GM23338 (cell line): ENCODE measurements at regions not wholly inside any gene's neighbourhood (a gene's known extent, or its start where the extent isn't known, plus 50 kb on each side); places are given as distances from the start of the nearest gene placed in this dataset.
A peak's percentile ranks its signal among the peaks of the same experiment; 100 is the strongest.

Experiments
- ATAC-seq: fragments of 200-7000 bp; cut with Tn5 transposase; 3 replicates; pipeline ENCODE4 v1.9.1; 2020
- DNase-seq: peaks from one replicate; pipeline ENCODE4 v3.0.0-alpha.2; 2015; ENCODE audit warnings: low spot score
- H2AFZ ChIP-seq: fragments of 200-600 bp; sonication (generic); 2 replicates; pipeline ENCODE4 v1.8.0; 2016; ENCODE audit warnings: antibody characterized with exemption, mild to moderate bottlenecking, moderate library complexity
- H3F3A ChIP-seq: fragments of 200-600 bp; sonication (generic); replicated peaks from 2 replicates; pipeline ENCODE4 v1.8.0; 2017; ENCODE audit warnings: antibody characterized with exemption, mixed run types, low read depth
- H3K27ac ChIP-seq: fragments of 200-600 bp; sonication (generic); 2 replicates; pipeline ENCODE4 v1.6.1; 2016; ENCODE audit warnings: low read depth
- H3K27me3 ChIP-seq: fragments of 200-600 bp; sonication (generic); 2 replicates; pipeline ENCODE4 v1.8.0; 2016; ENCODE audit warnings: mild to moderate bottlenecking, mixed run types, moderate library complexity; ENCODE audit not compliant: insufficient read depth
- H3K36me3 ChIP-seq: fragments of 200-600 bp; sonication (generic); 2 replicates; pipeline ENCODE4 v1.8.0; 2016; ENCODE audit warnings: mild to moderate bottlenecking; ENCODE audit not compliant: insufficient read depth
- H3K4me1 ChIP-seq: fragments of 200-600 bp; sonication (generic); 2 replicates; pipeline ENCODE4 v1.8.0; 2016; ENCODE audit warnings: mild to moderate bottlenecking, moderate library complexity; ENCODE audit not compliant: insufficient read depth
- H3K4me2 ChIP-seq: fragments of 200-600 bp; sonication (generic); 2 replicates; pipeline ENCODE4 v1.7.1; 2017; ENCODE audit warnings: mixed run types
- H3K4me3 ChIP-seq: fragments of 200-600 bp; sonication (generic); 2 replicates; pipeline ENCODE4 v1.6.1; 2016; ENCODE audit warnings: mixed run types
- H3K79me2 ChIP-seq: fragments of 200-600 bp; sonication (generic); replicated peaks from 2 replicates; pipeline ENCODE4 v1.8.0; 2017; ENCODE audit warnings: mild to moderate bottlenecking; ENCODE audit not compliant: insufficient read depth
- H3K9me2 ChIP-seq: fragments of 200-600 bp; sonication (generic); 2 replicates; pipeline ENCODE4 v1.8.0; 2017; ENCODE audit not compliant: insufficient read depth
- H4K20me1 ChIP-seq: fragments of 200-600 bp; sonication (generic); replicated peaks from 2 replicates; pipeline ENCODE4 v1.8.0; 2017; ENCODE audit warnings: mild to moderate bottlenecking; ENCODE audit not compliant: insufficient read depth
- H3K27ac Mint-ChIP-seq: 2 replicates; pipeline ENCODE4 v1.8.0; 2020; ENCODE audit warnings: inconsistent platforms, mild to moderate bottlenecking, moderate library complexity, mixed read lengths
- H3K27me3 Mint-ChIP-seq: 3 replicates; pipeline ENCODE4 v1.8.0; 2022; ENCODE audit warnings: low read depth, mild to moderate bottlenecking, moderate library complexity, mixed read lengths, inconsistent platforms; ENCODE audit not compliant: insufficient read depth, poor library complexity
- H3K36me3 Mint-ChIP-seq: 3 replicates; pipeline ENCODE4 v1.8.0; 2021; ENCODE audit warnings: low read depth, mild to moderate bottlenecking, inconsistent platforms, moderate library complexity, mixed read lengths
- H3K4me1 Mint-ChIP-seq: 3 replicates; pipeline ENCODE4 v1.8.0; 2020; ENCODE audit warnings: mild to moderate bottlenecking, inconsistent platforms, mixed read lengths
- H3K4me3 Mint-ChIP-seq: 3 replicates; pipeline ENCODE4 v1.8.0; 2021; ENCODE audit warnings: moderate library complexity, mild to moderate bottlenecking, inconsistent platforms, mixed read lengths
- H3K9me3 Mint-ChIP-seq: 3 replicates; pipeline ENCODE4 v1.8.0; 2020; ENCODE audit warnings: moderate library complexity, mild to moderate bottlenecking, inconsistent platforms, mixed read lengths
- CREB1 ChIP-seq: fragments of 250-450 bp; sonication (Bioruptor Pico); IDR thresholded peaks from 2 replicates; pipeline ENCODE4 v1.5.0; 2020; ENCODE audit warnings: low read depth, mild to moderate bottlenecking, moderate library complexity
- CTCF ChIP-seq, 2 experiments: fragments of 200-600 bp in 1 of 2; sonication (generic) in 1 of 2; conservative IDR thresholded peaks; 2 replicates each; pipeline versions ENCODE4 v1.5.1 to v1.6.1; 2016 to 2017; ENCODE audit warnings: antibody characterized with exemption in 2 of 2, low read depth in 2 of 2, mild to moderate bottlenecking in 2 of 2, moderate library complexity in 1 of 2
- ETS1 ChIP-seq: IDR thresholded peaks from 2 replicates; pipeline ENCODE4 v1.6.1; 2016; ENCODE audit warnings: antibody characterized with exemption
- EZH2 ChIP-seq: fragments of 200-600 bp; sonication (generic); IDR thresholded peaks from one replicate; pipeline ENCODE4 v1.8.0; 2017; ENCODE audit warnings: antibody characterized with exemption, mild to moderate bottlenecking, low read depth; ENCODE audit not compliant: unreplicated experiment
- JUNB ChIP-seq: IDR thresholded peaks from one replicate; pipeline ENCODE4 v1.6.1; 2016; ENCODE audit warnings: antibody characterized with exemption; ENCODE audit not compliant: unreplicated experiment
- REST ChIP-seq: IDR thresholded peaks from one replicate; pipeline ENCODE4 v1.6.1; 2018; ENCODE audit warnings: antibody characterized with exemption; ENCODE audit not compliant: unreplicated experiment
- ZNF331 ChIP-seq: fragments of 250-450 bp; sonication (Bioruptor Pico); IDR thresholded peaks from 2 replicates; pipeline ENCODE4 v1.5.0; 2020; ENCODE audit warnings: low read depth, mild to moderate bottlenecking, moderate library complexity

GRCh38 chr20:2231701-2232100 lies 64.1 kb upstream of the TGM3 start:
- TF ChIP-seq CTCF (conservative IDR thresholded peaks at IDR 0.05; ENCODE audit: low read depth in 2 of 2), result no peak
- no peaks in the 10 kb centered on the region for H3K27me3 ChIP-seq
- no peak overlapping the region for H3K27ac ChIP-seq
- H3K9me2 ChIP-seq, result no peaks in the 10 kb centered on the region
- no peak for DNase-seq
- H3K4me3 ChIP-seq, result no peak overlapping the region
- no peak for ATAC-seq
- H3F3A ChIP-seq, result no peaks in the 10 kb centered on the region
- peaks cover 17% of the 10 kb centered on the region for H3K4me1 ChIP-seq
- no peak overlapping the region for H3K4me3 Mint-ChIP-seq
- H2AFZ ChIP-seq, result no peak overlapping the region
- no peaks in the 10 kb centered on the region for H3K79me2 ChIP-seq
- H3K4me1 Mint-ChIP-seq, result peaks cover 19% of the 10 kb centered on the region; the same call in 2 of the 3 replicates
- H4K20me1 ChIP-seq, result no peaks in the 10 kb centered on the region
- no peaks in the 10 kb centered on the region for H3K36me3 ChIP-seq
- H3K9me3 Mint-ChIP-seq, result no peaks in the 10 kb centered on the region; the same call in 2 of the 3 replicates
- H3K36me3 Mint-ChIP-seq, result no peaks in the 10 kb centered on the region
- H3K4me2 ChIP-seq, result no peak overlapping the region
- peaks cover 2% of the 10 kb centered on the region for H3K27me3 Mint-ChIP-seq
- H3K27ac Mint-ChIP-seq, result no peak overlapping the region

- H3K4me1 ChIP-seq, result peaks cover 20% of the 10 kb centered on the region
- H3K36me3 Mint-ChIP-seq, result no peaks in the 10 kb centered on the region
- ATAC-seq (peak; percentile 90), DNase-seq (peak; percentile 77)
- no peak overlapping the region for H2AFZ ChIP-seq
- H3K27me3 ChIP-seq, result no peaks in the 10 kb centered on the region
- H3K36me3 ChIP-seq, result no peaks in the 10 kb centered on the region
- H3K27ac ChIP-seq, result no peak overlapping the region
- H3K9me2 ChIP-seq, result no peaks in the 10 kb centered on the region
- H3K4me3 Mint-ChIP-seq, result peak overlapping the region; percentile 25; the same call in 1 of the 3 replicates
- H3K79me2 ChIP-seq, result no peaks in the 10 kb centered on the region
- peaks cover 4% of the 10 kb centered on the region for H3K27me3 Mint-ChIP-seq
- no peaks in the 10 kb centered on the region for H3F3A ChIP-seq
- no peaks in the 10 kb centered on the region for H4K20me1 ChIP-seq
- H3K4me2 ChIP-seq, result peak overlapping the region; percentile 3; the same call in 1 of the 2 replicates
- no peak overlapping the region for H3K4me3 ChIP-seq
- no peaks in the 10 kb centered on the region; the same call in 2 of the 3 replicates for H3K9me3 Mint-ChIP-seq
- H3K4me1 Mint-ChIP-seq, result peaks cover 27% of the 10 kb centered on the region
- H3K27ac Mint-ChIP-seq, result peak overlapping the region; percentile 53; the same call in 1 of the 2 replicates
- TF ChIP-seq JUNB (no peak), EZH2 (no peak), CTCF (conservative IDR thresholded peaks at IDR 0.05; ENCODE audit: low read depth in 2 of 2) (no peak), CREB1 (CRISPR knock-in tag) (no peak), REST (no peak), ZNF331 (CRISPR knock-in tag) (no peak), ETS1 (no peak)
These were observed 61.1 kb upstream of the TGM3 start for GRCh38 chr20:2234598-2235191.
